Left kidney (tissue), 1 donor: ENCODE measurements at regions not wholly inside any gene's neighbourhood (a gene's known extent, or its start where the extent isn't known, plus 50 kb on each side); places are given as distances from the start of the nearest gene placed in this dataset.
A peak's percentile ranks its signal among the peaks of the same experiment; 100 is the strongest.

ENCODE experiments used
- DNase-seq: peaks from one replicate; pipeline ENCODE4 v3.0.0-alpha.2; 2013

GRCh38 chr5:62112689-62113228 is 193.2 kb upstream of the KIF2A start:
- DNase-seq, result no peak

DNA sequence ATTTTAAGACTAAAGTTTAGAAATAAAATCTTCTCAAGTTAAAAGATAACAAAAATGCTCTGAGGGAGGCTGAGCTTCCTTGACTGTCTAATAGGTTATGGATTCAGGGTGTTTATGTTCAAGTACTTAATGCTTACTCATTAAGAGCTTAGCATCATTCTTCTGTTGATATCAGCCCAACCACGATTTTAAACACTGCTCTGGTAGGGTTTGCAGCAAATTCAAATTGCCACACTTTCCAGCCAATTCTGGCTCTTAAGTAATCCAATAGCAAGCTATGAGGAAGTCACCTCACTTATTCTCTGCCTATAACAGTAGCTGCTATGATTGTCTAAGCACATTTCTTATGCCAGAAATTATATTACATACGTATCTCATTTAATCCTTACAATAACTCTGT is 191.0 kb upstream of the KIF2A start:
- no peak for DNase-seq

GRCh38 chr5:62124266-62124665 is 181.7 kb upstream of the KIF2A start:
- no peak for DNase-seq

GRCh38 chr5:62126090-62126489 is 179.9 kb upstream of the KIF2A start:
- no peak for DNase-seq

- no peak for DNase-seq
Observed at GRCh38 chr5:62127098-62127736, 178.8 kb upstream of the KIF2A start.

GRCh38 chr5:62130107-62130506 is 175.9 kb upstream of the KIF2A start:
- DNase-seq, result no peak

GRCh38 chr5:62132276-62132675 is 173.7 kb upstream of the KIF2A start:
- DNase-seq, result no peak

DNA sequence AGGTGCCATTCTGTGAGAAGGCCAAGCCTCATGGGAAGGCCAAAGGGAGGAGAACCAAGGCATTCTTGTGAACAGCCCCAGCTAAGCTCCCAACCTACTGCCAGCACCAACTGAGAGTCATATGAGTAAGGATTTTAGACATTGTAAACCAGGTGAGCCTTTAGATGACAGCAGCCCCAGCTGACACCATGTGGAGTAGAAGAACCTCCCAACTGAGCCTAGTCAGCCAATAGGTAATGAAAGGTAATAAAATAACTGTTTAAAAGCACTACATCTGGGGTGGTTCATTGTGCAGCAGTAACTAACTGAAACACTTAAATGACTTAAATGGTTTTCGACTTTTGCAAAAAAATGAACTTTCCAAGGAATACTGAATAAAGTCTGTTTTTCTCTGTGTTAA is 172.6 kb upstream of the KIF2A start:
- no peak for DNase-seq

DNA sequence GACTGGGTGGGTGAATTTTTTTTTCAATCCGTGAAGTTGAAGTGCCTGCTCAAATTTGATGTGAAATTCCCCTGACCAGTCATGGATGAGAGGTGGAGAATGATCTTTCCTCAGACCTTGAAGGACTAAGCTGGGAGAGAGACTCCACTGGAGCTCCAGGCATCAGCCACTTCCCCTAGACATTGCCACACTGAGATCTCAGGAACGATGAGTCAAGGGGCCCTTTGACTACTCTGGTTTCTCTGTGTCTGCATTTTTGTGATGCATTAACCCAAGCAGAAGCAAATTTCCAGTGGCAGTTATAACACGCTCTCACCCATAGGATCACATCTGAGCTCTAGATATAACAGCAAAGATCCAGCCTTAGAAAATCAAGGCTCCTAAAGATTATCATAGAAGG is 171.2 kb upstream of the KIF2A start:
- no peak for DNase-seq

- DNase-seq, result no peak
Observed at GRCh38 chr5:62137628-62138027, 168.4 kb upstream of the KIF2A start.

GRCh38 chr5:62138607-62139006 is 167.4 kb upstream of the KIF2A start:
- DNase-seq, result no peak

- no peak for DNase-seq
Observed at GRCh38 chr5:62139741-62140140, 166.3 kb upstream of the KIF2A start.

GRCh38 chr5:62142351-62142750 is 163.7 kb upstream of the KIF2A start:
- no peak for DNase-seq

DNA sequence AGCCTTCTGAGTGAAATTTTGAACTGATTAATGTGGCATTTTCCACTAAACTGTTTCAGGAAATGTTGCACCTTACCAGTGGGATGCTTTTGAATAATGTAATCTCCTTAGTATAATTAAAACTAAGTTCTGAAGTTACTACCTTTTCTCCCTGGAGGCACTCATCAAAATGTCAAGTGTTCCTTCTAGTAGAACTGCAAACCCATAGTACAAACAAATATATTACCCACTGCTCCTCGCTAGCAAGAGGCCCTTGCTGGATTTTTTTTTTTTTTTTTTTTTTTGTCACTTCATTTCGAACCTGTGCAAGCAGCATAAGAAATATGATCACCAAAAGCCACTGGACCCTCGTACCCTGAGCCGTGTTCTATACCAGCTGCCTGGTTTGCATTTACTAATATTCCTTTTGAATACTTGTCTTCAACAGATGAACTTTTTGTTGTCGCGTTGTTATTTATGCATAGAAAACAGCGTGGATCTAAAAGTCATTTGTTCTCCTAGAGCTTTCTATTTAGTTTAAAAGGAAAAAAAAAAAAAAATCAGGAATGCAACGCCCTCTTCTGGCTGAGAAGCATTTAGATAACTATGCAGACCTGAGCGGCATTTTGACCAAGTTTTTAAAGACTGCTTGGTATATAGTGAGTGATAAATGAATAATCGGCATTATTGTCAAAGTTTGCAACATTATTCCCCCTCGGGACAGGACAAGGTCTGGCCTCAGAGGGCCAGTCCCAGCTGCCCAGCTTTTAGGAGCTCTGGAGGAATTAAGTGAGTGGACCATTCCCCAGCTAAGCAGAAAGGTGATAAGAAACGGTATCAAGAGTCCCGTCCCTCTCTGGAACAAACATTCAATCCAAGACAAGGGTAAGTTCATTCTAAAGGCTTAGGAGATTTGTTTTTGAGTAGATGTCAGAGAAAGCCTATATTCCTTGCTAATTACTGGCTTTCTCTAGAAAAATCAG is 162.5 kb upstream of the KIF2A start:
- DNase-seq, result peak; percentile 54

GRCh38 chr5:62144401-62145022 is 161.5 kb upstream of the KIF2A start:
- no peak for DNase-seq

DNA sequence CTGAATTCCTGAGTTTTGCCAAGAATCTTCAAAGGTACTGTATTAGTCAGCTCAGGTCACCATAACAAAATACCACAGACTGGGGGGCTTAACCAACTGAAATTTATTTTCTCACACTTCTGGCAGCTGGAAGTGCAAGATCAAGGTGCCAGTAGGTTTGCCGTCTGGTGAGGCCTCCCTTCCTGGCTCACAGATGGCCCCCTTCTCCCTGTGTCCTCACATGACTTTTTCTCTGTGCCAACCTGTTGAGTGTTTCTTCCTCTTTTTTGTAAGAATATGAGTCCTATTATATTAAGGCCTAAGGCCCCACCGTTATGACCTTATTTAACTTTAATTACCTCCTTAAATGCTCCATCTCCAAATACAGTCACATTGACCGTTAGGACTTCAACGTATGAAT is 156.1 kb upstream of the KIF2A start:
- DNase-seq, result no peak

GRCh38 chr5:62152394-62153087 is 153.5 kb upstream of the KIF2A start:
- no peak for DNase-seq

DNA sequence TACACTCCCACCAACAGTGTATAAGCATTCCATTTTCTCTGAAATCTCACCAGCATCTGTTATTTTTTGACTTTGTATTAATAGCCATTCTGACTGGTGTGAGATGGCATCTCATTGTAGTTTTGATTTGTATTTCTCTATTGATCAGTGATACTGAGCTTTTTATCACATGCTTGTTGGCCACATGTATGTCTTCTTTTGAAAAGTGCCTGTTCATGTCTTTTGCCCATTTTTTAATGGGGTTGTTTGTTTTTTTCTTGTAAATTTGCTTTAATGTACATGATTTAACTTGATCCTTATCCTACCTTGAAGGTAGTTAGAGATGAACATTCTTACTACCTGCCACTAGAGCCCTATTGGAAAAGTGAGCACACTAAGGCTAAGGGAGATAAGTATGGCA is 151.2 kb upstream of the KIF2A start:
- no peak for DNase-seq

DNA sequence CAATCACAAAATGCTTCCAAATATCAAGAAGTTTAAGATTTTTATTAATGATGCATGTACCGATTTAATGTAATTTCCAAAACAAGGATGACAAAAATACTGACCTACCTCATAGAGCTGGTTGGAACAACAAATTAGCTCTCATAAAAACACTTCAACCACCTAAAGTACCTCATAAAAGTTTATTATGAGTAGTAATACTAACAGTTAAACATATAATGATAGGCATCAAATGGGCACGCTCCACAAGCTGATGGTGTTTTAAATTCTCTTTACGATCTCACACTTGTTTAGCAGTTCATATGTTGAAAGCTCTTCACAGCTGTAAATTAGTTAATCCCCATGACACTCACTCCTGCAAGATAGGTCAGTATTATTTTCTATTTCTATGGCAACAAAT is 150.0 kb upstream of the KIF2A start:
- no peak for DNase-seq

DNA sequence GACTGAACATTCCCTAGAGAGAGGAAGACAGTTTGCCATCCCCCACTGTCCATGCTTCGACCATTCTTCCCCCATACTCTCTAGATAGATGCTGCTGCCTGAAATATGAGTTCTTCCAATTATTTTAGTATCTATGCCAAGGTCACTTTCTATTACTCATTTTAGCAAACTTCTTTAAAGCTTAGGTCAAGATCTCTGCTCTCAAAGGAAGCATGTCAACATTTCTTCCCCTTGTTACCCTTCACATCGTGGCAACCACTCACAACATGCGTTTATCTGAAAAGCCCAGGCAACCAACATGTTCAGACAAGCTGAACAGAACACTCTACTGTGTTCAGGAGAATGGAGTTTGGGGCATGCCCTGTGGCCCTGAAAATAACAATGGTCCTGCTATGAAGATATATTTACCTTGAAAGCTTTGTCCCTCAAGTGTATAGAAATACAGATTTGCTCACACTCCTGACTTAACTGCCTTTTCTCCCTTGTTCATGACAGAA is 138.4 kb upstream of the KIF2A start:
- DNase-seq, result no peak

GRCh38 chr5:62168506-62169281 is 137.3 kb upstream of the KIF2A start:
- no peak for DNase-seq
